K562 (cell line): ENCODE measurements at regions not wholly inside any gene's neighbourhood (a gene's known extent, or its start where the extent isn't known, plus 50 kb on each side); places are given as distances from the start of the nearest gene placed in this dataset.

Source experiments
- ATAC-seq: fragments of 200-7000 bp; cut with Tn5 transposase; 3 replicates; pipeline ENCODE4 v1.9.1; 2020; ENCODE audit warnings: moderate library complexity
- BruUV-seq: library from RNA; stranded (reverse); fragments of 400-500 nt; replicated peaks from 2 replicates; lab custom pipeline; 2021; lab: Mats Ljungman, UMichigan
- CTCF ChIA-PET: fragments of 300-600 bp; formaldehyde crosslinking; extraction: SDS; loops from one replicate; lab custom pipeline; 2021; ENCODE audit warnings: low intra/inter-chr PET ratio; lab: Yijun Ruan, JAX
- POLR2A ChIA-PET: fragments of 300-600, 350-650 bp; sonication (Branson Sonifier 250); formaldehyde crosslinking; extraction: SDS; loops from one replicate; lab custom pipeline; 2021; ENCODE audit warnings: antibody characterized with exemption, inconsistent platforms; lab: Yijun Ruan, JAX
- DNase-seq, 4 experiments: peaks; one replicate each; pipeline versions ENCODE4 v3.0.0 to v3.0.0-alpha.2; 2011 to 2018; ENCODE audit warnings: low spot score in 3 of 4, mixed read lengths in 3 of 4; ENCODE audit errors: extremely low read depth in 1 of 4
- FAIRE-seq: peaks from 2 replicates; lab custom pipeline; 2011; peaks lifted over from hg19 to GRCh38; lab: Jason Lieb, UNC
- H2AFZ ChIP-seq: 2 replicates; pipeline ENCODE4 v1.6.0; 2011; ENCODE audit warnings: low read depth, low read length, control low read depth, inconsistent platforms
- H3K27ac ChIP-seq: fragments of 200-600 bp; 3 replicates; pipeline ENCODE4 v1.8.0; 2011; ENCODE audit warnings: low read depth, mild to moderate bottlenecking, control low read depth, inconsistent platforms, low read length, moderate library complexity, mixed read lengths; ENCODE audit errors: extremely low read depth
- H3K27me3 ChIP-seq, 2 experiments: fragments of 300-600 bp in 1 of 2; 2 replicates in 1 of 2; 3 replicates in 1 of 2; pipeline versions ENCODE4 v1.6.0 to v1.8.0; 2011; ENCODE audit warnings: inconsistent platforms in 2 of 2, low read length in 2 of 2, mild to moderate bottlenecking in 1 of 2, mixed read lengths in 1 of 2, moderate library complexity in 1 of 2; ENCODE audit not compliant: control insufficient read depth in 2 of 2, insufficient read depth in 2 of 2
- H3K36me3 ChIP-seq: fragments of 300-600 bp; 3 replicates; pipeline ENCODE4 v1.8.0; 2011; ENCODE audit warnings: mild to moderate bottlenecking, low read length, inconsistent platforms; ENCODE audit not compliant: control insufficient read depth, insufficient read depth
- H3K4me1 ChIP-seq, 2 experiments: fragments of 200-600 bp in 1 of 2; replicated peaks in 1 of 2; 2 replicates in 1 of 2; 3 replicates in 1 of 2; pipeline versions ENCODE4 v1.5.1 to v1.8.0; 2011; ENCODE audit warnings: inconsistent platforms in 2 of 2, low read length in 2 of 2, mild to moderate bottlenecking in 1 of 2, mixed read lengths in 1 of 2, moderate library complexity in 1 of 2; ENCODE audit not compliant: control insufficient read depth in 2 of 2, insufficient read depth in 2 of 2
- H3K4me2 ChIP-seq: 2 replicates; pipeline ENCODE4 v1.6.1; 2011; ENCODE audit warnings: low read length, control low read depth, inconsistent platforms, mixed read lengths; ENCODE audit not compliant: insufficient read depth
- H3K4me3 ChIP-seq: fragments of 200-600 bp; sonication (generic), shearing (Covaris generic); 2 replicates; pipeline ENCODE4 v1.5.1; 2016; ENCODE audit warnings: control low read depth, inconsistent platforms
- H3K79me2 ChIP-seq: fragments of 200-600 bp; 3 replicates; pipeline ENCODE4 v1.8.0; 2011; ENCODE audit warnings: low read length, inconsistent platforms; ENCODE audit not compliant: control insufficient read depth, insufficient read depth
- H3K9ac ChIP-seq, 2 experiments: 2 replicates each; pipeline versions ENCODE4 v1.6.0 to v1.6.1; 2011; ENCODE audit warnings: low read depth in 2 of 2, low read length in 2 of 2, control low read depth in 1 of 2, inconsistent platforms in 1 of 2, mild to moderate bottlenecking in 1 of 2, mixed read lengths in 1 of 2; ENCODE audit not compliant: insufficient read depth in 1 of 2
- H3K9me1 ChIP-seq: one replicate; pipeline ENCODE4 v1.6.0; 2011; ENCODE audit warnings: inconsistent platforms, mild to moderate bottlenecking, low read length, moderate library complexity; ENCODE audit not compliant: control insufficient read depth, insufficient read depth
- H3K9me3 ChIP-seq: replicated peaks from 2 replicates; pipeline ENCODE4 v1.5.1; 2011; ENCODE audit warnings: low read depth, low read length, inconsistent platforms; ENCODE audit not compliant: control insufficient read depth, insufficient read depth
- H4K20me1 ChIP-seq: replicated peaks from 2 replicates; pipeline ENCODE4 v1.6.1; 2011; ENCODE audit warnings: low read length, inconsistent platforms, mixed read lengths; ENCODE audit not compliant: control insufficient read depth, insufficient read depth
- BRD4 ChIP-seq: fragments of 200-600 bp; sonication (generic); IDR thresholded peaks from 2 replicates; pipeline ENCODE4 v1.6.1; 2017; ENCODE audit warnings: inconsistent platforms
- CHD2 ChIP-seq: IDR thresholded peaks from 2 replicates; pipeline ENCODE4 v1.6.1; 2011; ENCODE audit warnings: low read depth, low read length
- CREBBP ChIP-seq: IDR thresholded peaks from one replicate; pipeline ENCODE4 v1.6.1; 2012; ENCODE audit warnings: low read depth, mild to moderate bottlenecking, control low read depth, inconsistent platforms, low read length
- EGR1 ChIP-seq: fragments of 450-650 bp; conservative IDR thresholded peaks from 2 replicates; pipeline ENCODE4 v1.6.1; 2017; ENCODE audit warnings: mild to moderate bottlenecking
- EP300 ChIP-seq: IDR thresholded peaks from 2 replicates; pipeline ENCODE4 v1.6.1; 2012; ENCODE audit warnings: low read length, improper control_type of control experiment
- HDAC2 ChIP-seq: fragments of 450-650 bp; IDR thresholded peaks from 2 replicates; pipeline ENCODE4 v1.6.1; 2016; ENCODE audit warnings: mild to moderate bottlenecking
- HLTF ChIP-seq: fragments of 450-650 bp; IDR thresholded peaks from 2 replicates; pipeline ENCODE4 v1.6.1; 2016
- HMG20A ChIP-seq: fragments of 450-650 bp; formaldehyde crosslinking; conservative IDR thresholded peaks from 2 replicates; pipeline ENCODE4 v1.4.0; 2020; ENCODE audit warnings: mild to moderate bottlenecking, mixed read lengths
- HSF4 ChIP-seq: fragments of 250-450 bp; sonication (Bioruptor Pico); IDR thresholded peaks from 2 replicates; pipeline ENCODE4 v2.1.2; 2022; ENCODE audit warnings: mild to moderate bottlenecking, moderate library complexity, borderline replicate concordance
- NFE2 ChIP-seq: IDR thresholded peaks from 2 replicates; pipeline ENCODE4 v1.6.1; 2014; ENCODE audit warnings: antibody characterized with exemption, low read depth
- PCBP1 ChIP-seq: fragments of 200-400 bp; formaldehyde crosslinking; IDR thresholded peaks from 2 replicates; pipeline ENCODE4 v1.6.1; 2018; ENCODE audit warnings: mild to moderate bottlenecking, low read depth, low read length; ENCODE audit not compliant: poor library complexity, severe bottlenecking
- SIX5 ChIP-seq, 2 experiments: IDR thresholded peaks; 2 replicates each; pipeline ENCODE4 v1.6.1; 2011; ENCODE audit warnings: low read length in 2 of 2, borderline replicate concordance in 1 of 2, low read depth in 1 of 2, mild to moderate bottlenecking in 1 of 2, moderate library complexity in 1 of 2; ENCODE audit not compliant: insufficient read depth in 1 of 2
- SMARCA5 ChIP-seq: fragments of 450-650 bp; IDR thresholded peaks from 2 replicates; pipeline ENCODE4 v1.6.1; 2016
- SMARCB1 ChIP-seq: IDR thresholded peaks from 2 replicates; pipeline ENCODE4 v1.6.1; 2011; ENCODE audit warnings: improper control_type of control experiment, low read depth; ENCODE audit not compliant: insufficient read length
- TOE1 ChIP-seq, 2 experiments: fragments of 450-650 bp in 1 of 2; sonication (generic) in 1 of 2; formaldehyde crosslinking in 1 of 2; IDR thresholded peaks; 2 replicates each; pipeline versions ENCODE4 v1.7.1 to v1.8.0; 2016 to 2022; ENCODE audit warnings: borderline replicate concordance in 2 of 2, mild to moderate bottlenecking in 2 of 2, antibody characterized with exemption in 1 of 2, inconsistent platforms in 1 of 2, low read depth in 1 of 2, missing genetic modification reagents in 1 of 2, moderate library complexity in 1 of 2
- YY1 ChIP-seq, 3 experiments: IDR thresholded peaks; 2 replicates each; pipeline ENCODE4 v1.6.1; 2011; ENCODE audit warnings: low read length in 2 of 3, mild to moderate bottlenecking in 2 of 3, moderate library complexity in 2 of 3, borderline replicate concordance in 1 of 3, control low read depth in 1 of 3, low read depth in 1 of 3; ENCODE audit not compliant: insufficient read depth in 3 of 3, insufficient replicate concordance in 2 of 3, control insufficient read depth in 1 of 3, insufficient read length in 1 of 3; ENCODE audit errors: extremely low read depth in 1 of 3
- WGBS: fragments of 100-300 bp; shearing (Covaris generic); methylation state at CpG from one replicate; pipeline ENCODE4 v1.1.6; 2016; ENCODE audit warnings: low coverage, mixed read lengths; ENCODE audit not compliant: insufficient coverage; ENCODE audit errors: missing lambda C conversion rate; 5-methylcytosine and 5-hydroxymethylcytosine counted together
- in situ Hi-C: fragments of 300-500 bp; cut with MboI; formaldehyde crosslinking; loops from 4 replicates; pipeline ENCODE4 v1.15.0; 2018; ENCODE audit warnings: inconsistent platforms, mixed read lengths
- intact Hi-C: fragments of 100-400 bp; cut with micrococcal nuclease; formaldehyde crosslinking; loops from 2 replicates; pipeline ENCODE4 v1.14.2; 2022
- TF ChIP-seq, protein P1 (sequence below): conservative IDR thresholded peaks from 2 replicates; pipeline ENCODE4 v1.6.1; 2011; ENCODE audit warnings: low read depth, mild to moderate bottlenecking, low read length; ENCODE audit not compliant: control insufficient read depth
- TF ChIP-seq, protein P2 (sequence below): sonication (generic); formaldehyde crosslinking; IDR thresholded peaks from 2 replicates; pipeline ENCODE4 v1.8.1; 2022; ENCODE audit warnings: missing genetic modification reagents
- TF ChIP-seq, protein P3 (sequence below): IDR thresholded peaks from 2 replicates; pipeline ENCODE4 v1.6.1; 2014; ENCODE audit warnings: antibody characterized with exemption

DNA sequence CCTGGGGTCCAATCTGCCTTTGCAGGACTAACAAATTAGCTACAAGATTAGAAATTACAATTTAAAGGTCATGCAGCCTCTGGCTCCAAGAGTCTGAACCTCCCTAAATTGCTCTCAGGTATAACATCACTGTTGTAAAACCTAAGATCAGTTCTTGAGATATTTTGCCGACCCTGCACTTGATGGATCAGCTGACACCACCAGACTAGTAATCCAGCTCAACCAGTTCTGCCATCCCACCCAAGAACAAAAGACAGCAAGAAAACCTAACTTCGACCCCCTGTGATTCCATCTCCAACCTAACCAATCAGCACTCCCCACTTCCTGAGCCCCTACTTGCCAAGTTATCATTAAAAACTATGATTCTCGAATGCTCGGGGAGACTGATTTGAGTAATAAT lies 323.0 kb upstream of the BOD1L1 start:
- H3K27ac ChIP-seq, result no peak overlapping the region
- intact Hi-C loops, result no loop called here
- CTCF ChIA-PET, result no interaction called here
- TF ChIP-seq, protein P1, sequence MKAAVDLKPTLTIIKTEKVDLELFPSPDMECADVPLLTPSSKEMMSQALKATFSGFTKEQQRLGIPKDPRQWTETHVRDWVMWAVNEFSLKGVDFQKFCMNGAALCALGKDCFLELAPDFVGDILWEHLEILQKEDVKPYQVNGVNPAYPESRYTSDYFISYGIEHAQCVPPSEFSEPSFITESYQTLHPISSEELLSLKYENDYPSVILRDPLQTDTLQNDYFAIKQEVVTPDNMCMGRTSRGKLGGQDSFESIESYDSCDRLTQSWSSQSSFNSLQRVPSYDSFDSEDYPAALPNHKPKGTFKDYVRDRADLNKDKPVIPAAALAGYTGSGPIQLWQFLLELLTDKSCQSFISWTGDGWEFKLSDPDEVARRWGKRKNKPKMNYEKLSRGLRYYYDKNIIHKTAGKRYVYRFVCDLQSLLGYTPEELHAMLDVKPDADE, result no peak
- TF ChIP-seq PCBP1, result no peak
- TF ChIP-seq EP300, result no peak
- no peak for TF ChIP-seq EGR1
- TF ChIP-seq NFE2, result no peak
- no peak for TF ChIP-seq HLTF
- no peak for TF ChIP-seq SMARCB1
- no peak for TF ChIP-seq SIX5 (IDR thresholded peaks at IDR 0.05; ENCODE audit: borderline replicate concordance in 1 of 2, insufficient read depth in 1 of 2, low read depth in 1 of 2, low read length in 2 of 2)
- TF ChIP-seq CHD2, result no peak
- no peak for TF ChIP-seq TOE1 (IDR thresholded peaks at IDR 0.05; ENCODE audit: borderline replicate concordance)
- TF ChIP-seq TOE1 (CRISPR knock-in tag; IDR thresholded peaks at IDR 0.05; ENCODE audit: borderline replicate concordance, low read depth), result no peak
- no peak for TF ChIP-seq SMARCA5
- TF ChIP-seq, protein P2, sequence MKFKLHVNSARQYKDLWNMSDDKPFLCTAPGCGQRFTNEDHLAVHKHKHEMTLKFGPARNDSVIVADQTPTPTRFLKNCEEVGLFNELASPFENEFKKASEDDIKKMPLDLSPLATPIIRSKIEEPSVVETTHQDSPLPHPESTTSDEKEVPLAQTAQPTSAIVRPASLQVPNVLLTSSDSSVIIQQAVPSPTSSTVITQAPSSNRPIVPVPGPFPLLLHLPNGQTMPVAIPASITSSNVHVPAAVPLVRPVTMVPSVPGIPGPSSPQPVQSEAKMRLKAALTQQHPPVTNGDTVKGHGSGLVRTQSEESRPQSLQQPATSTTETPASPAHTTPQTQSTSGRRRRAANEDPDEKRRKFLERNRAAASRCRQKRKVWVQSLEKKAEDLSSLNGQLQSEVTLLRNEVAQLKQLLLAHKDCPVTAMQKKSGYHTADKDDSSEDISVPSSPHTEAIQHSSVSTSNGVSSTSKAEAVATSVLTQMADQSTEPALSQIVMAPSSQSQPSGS, result no peak
- TF ChIP-seq YY1 (IDR thresholded peaks at IDR 0.05; ENCODE audit: borderline replicate concordance in 1 of 3, control insufficient read depth in 1 of 3, extremely low read depth in 1 of 3, insufficient read depth in 3 of 3, insufficient read length in 1 of 3, insufficient replicate concordance in 2 of 3, low read depth in 1 of 3, low read length in 2 of 3), result no peak
- no peak for TF ChIP-seq HSF4
- TF ChIP-seq HDAC2, result no peak
- TF ChIP-seq, protein P3, sequence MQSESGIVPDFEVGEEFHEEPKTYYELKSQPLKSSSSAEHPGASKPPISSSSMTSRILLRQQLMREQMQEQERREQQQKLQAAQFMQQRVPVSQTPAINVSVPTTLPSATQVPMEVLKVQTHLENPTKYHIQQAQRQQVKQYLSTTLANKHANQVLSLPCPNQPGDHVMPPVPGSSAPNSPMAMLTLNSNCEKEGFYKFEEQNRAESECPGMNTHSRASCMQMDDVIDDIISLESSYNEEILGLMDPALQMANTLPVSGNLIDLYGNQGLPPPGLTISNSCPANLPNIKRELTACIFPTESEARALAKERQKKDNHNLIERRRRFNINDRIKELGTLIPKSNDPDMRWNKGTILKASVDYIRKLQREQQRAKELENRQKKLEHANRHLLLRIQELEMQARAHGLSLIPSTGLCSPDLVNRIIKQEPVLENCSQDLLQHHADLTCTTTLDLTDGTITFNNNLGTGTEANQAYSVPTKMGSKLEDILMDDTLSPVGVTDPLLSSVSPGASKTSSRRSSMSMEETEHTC, result no peak
- no peak for TF ChIP-seq CREBBP
- TF ChIP-seq HMG20A (CRISPR knock-in tag), result no peak
- TF ChIP-seq BRD4, result no peak
- no peaks in the 10 kb centered on the region for H3K4me1 ChIP-seq
- POLR2A ChIA-PET, result no interaction called here
- in situ Hi-C loops, result no loop called here
- no peaks in the 10 kb centered on the region for H3K9me3 ChIP-seq
- H4K20me1 ChIP-seq, result no peaks in the 10 kb centered on the region
- FAIRE-seq, result no peak
- no peak for ATAC-seq
- no TSS peak for BruUV-seq
- no peaks in the 10 kb centered on the region for H3K9me1 ChIP-seq
- no peak for DNase-seq
- H3K9ac ChIP-seq, result no peak overlapping the region
- H3K27me3 ChIP-seq, result no peaks in the 10 kb centered on the region
- no peak overlapping the region for H3K4me2 ChIP-seq
- no peaks in the 10 kb centered on the region for H3K36me3 ChIP-seq
- H3K79me2 ChIP-seq, result no peaks in the 10 kb centered on the region
- no peak overlapping the region for H2AFZ ChIP-seq
- H3K4me3 ChIP-seq, result no peak overlapping the region
- WGBS, result 0% methylated on average over 4 of the region's 4 CpGs
